BLaER1 (cell line): ENCODE measurements at regions not wholly inside any gene's neighbourhood (a gene's known extent, or its start where the extent isn't known, plus 50 kb on each side); places are given as distances from the start of the nearest gene placed in this dataset.

Source experiments
- H3K27ac ChIP-seq: shearing (Covaris generic); formaldehyde crosslinking; 2 replicates; pipeline ENCODE4 v1.8.1; 2022
- H3K27me3 ChIP-seq: shearing (Covaris generic); formaldehyde crosslinking; 2 replicates; pipeline ENCODE4 v1.8.1; 2022
- H3K36me3 ChIP-seq: shearing (Covaris generic); formaldehyde crosslinking; 2 replicates; pipeline ENCODE4 v1.8.1; 2022
- H3K4me1 ChIP-seq: shearing (Covaris generic); formaldehyde crosslinking; 2 replicates; pipeline ENCODE4 v1.8.1; 2022
- H3K4me2 ChIP-seq: shearing (Covaris generic); formaldehyde crosslinking; 2 replicates; pipeline ENCODE4 v1.8.1; 2022
- H3K4me3 ChIP-seq: shearing (Covaris generic); formaldehyde crosslinking; 2 replicates; pipeline ENCODE4 v1.8.1; 2022
- H3K9ac ChIP-seq: shearing (Covaris generic); formaldehyde crosslinking; 2 replicates; pipeline ENCODE4 v1.8.1; 2022
- H3K9me3 ChIP-seq: shearing (Covaris generic); formaldehyde crosslinking; 2 replicates; pipeline ENCODE4 v1.8.1; 2022
- H4K20me1 ChIP-seq: shearing (Covaris generic); formaldehyde crosslinking; 2 replicates; pipeline ENCODE4 v1.8.1; 2022
- Cebpa-rat ChIP-seq: shearing (Covaris generic); IDR thresholded peaks from 2 replicates; pipeline ENCODE4 v1.8.1; 2022

DNA sequence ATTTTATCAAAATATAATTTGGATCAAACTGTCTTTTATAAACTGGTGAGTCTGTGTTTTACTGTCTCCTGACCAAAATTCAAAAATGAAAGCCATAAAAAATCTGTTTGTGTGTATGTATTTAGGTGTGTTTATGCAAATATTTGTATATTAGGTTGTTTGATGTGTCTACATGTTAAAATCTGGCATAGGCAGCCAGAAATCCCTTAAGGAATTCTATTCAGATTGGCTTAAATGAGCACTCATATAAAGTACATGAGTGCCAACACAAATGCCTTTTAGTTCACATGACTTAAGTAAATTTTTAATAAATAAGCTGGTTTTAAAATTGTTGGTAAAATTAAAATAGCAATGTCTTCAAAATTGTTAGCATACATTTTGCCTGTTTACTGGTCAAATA, 133.3 kb upstream of the GUCY1A2 start:
- no peaks in the 10 kb centered on the region for H3K9me3 ChIP-seq
- TF ChIP-seq Cebpa-rat, result no peak
- H3K27ac ChIP-seq, result no peak overlapping the region
- H3K27me3 ChIP-seq, result no peaks in the 10 kb centered on the region
- H3K9ac ChIP-seq, result no peak overlapping the region
- H3K4me3 ChIP-seq, result no peak overlapping the region
- no peaks in the 10 kb centered on the region for H3K4me1 ChIP-seq
- H4K20me1 ChIP-seq, result no peaks in the 10 kb centered on the region
- no peaks in the 10 kb centered on the region for H3K36me3 ChIP-seq
- H3K4me2 ChIP-seq, result no peak overlapping the region

GRCh38 chr11:107151158-107151557, 132.9 kb upstream of the GUCY1A2 start:
- no peak overlapping the region for H3K9ac ChIP-seq
- no peak for TF ChIP-seq Cebpa-rat
- no peak overlapping the region for H3K4me3 ChIP-seq
- no peak overlapping the region for H3K27ac ChIP-seq
- no peaks in the 10 kb centered on the region for H3K4me1 ChIP-seq
- H3K36me3 ChIP-seq, result no peaks in the 10 kb centered on the region
- no peak overlapping the region for H3K4me2 ChIP-seq
- no peaks in the 10 kb centered on the region for H3K27me3 ChIP-seq
- no peaks in the 10 kb centered on the region for H3K9me3 ChIP-seq
- no peaks in the 10 kb centered on the region for H4K20me1 ChIP-seq

GRCh38 chr11:107140983-107141382, 122.7 kb upstream of the GUCY1A2 start:
- H3K36me3 ChIP-seq, result no peaks in the 10 kb centered on the region
- no peak overlapping the region for H3K9ac ChIP-seq
- no peaks in the 10 kb centered on the region for H3K27me3 ChIP-seq
- H3K4me2 ChIP-seq, result no peak overlapping the region
- no peak for TF ChIP-seq Cebpa-rat
- no peaks in the 10 kb centered on the region for H4K20me1 ChIP-seq
- peaks cover 6% of the 10 kb centered on the region for H3K9me3 ChIP-seq
- H3K4me3 ChIP-seq, result no peak overlapping the region
- no peak overlapping the region for H3K27ac ChIP-seq
- no peaks in the 10 kb centered on the region for H3K4me1 ChIP-seq

- H3K27me3 ChIP-seq, result no peaks in the 10 kb centered on the region
Measured at GRCh38 chr11:107139396-107139795, 121.1 kb upstream of the GUCY1A2 start.

GRCh38 chr11:107136892-107137291, 118.6 kb upstream of the GUCY1A2 start:
- H3K4me3 ChIP-seq, result no peak overlapping the region
- H3K36me3 ChIP-seq, result no peaks in the 10 kb centered on the region
- no peak overlapping the region for H3K27ac ChIP-seq
- H3K9me3 ChIP-seq, result peaks cover 6% of the 10 kb centered on the region
- H4K20me1 ChIP-seq, result no peaks in the 10 kb centered on the region
- TF ChIP-seq Cebpa-rat, result no peak
- H3K27me3 ChIP-seq, result no peaks in the 10 kb centered on the region
- H3K4me2 ChIP-seq, result no peak overlapping the region
- H3K9ac ChIP-seq, result no peak overlapping the region
- no peaks in the 10 kb centered on the region for H3K4me1 ChIP-seq

More at GRCh38 chr11:107139396-107139795, 121.1 kb upstream of the GUCY1A2 start:
- H3K36me3 ChIP-seq, result no peaks in the 10 kb centered on the region
- no peak for TF ChIP-seq Cebpa-rat
- no peak overlapping the region for H3K4me2 ChIP-seq
- no peaks in the 10 kb centered on the region for H3K4me1 ChIP-seq
- no peak overlapping the region for H3K4me3 ChIP-seq
- H3K9me3 ChIP-seq, result peaks cover 6% of the 10 kb centered on the region
- H3K27ac ChIP-seq, result no peak overlapping the region
- no peak overlapping the region for H3K9ac ChIP-seq
- H4K20me1 ChIP-seq, result no peaks in the 10 kb centered on the region

GRCh38 chr11:107131756-107132155, 113.5 kb upstream of the GUCY1A2 start:
- H3K27ac ChIP-seq, result no peak overlapping the region
- no peaks in the 10 kb centered on the region for H3K27me3 ChIP-seq
- peaks cover 3% of the 10 kb centered on the region for H3K9me3 ChIP-seq
- no peaks in the 10 kb centered on the region for H3K36me3 ChIP-seq
- no peak overlapping the region for H3K9ac ChIP-seq
- no peaks in the 10 kb centered on the region for H3K4me1 ChIP-seq
- no peak overlapping the region for H3K4me3 ChIP-seq
- no peak for TF ChIP-seq Cebpa-rat
- H4K20me1 ChIP-seq, result no peaks in the 10 kb centered on the region
- H3K4me2 ChIP-seq, result no peak overlapping the region

- Histone ChIP-seq H3K27me3 (no peaks in the 10 kb centered on the region), H3K36me3 (no peaks in the 10 kb centered on the region), H3K4me1 (no peaks in the 10 kb centered on the region), H3K9me3 (no peaks in the 10 kb centered on the region), H3K4me2 (no peak overlapping the region), H3K27ac (no peak overlapping the region), H4K20me1 (no peaks in the 10 kb centered on the region), H3K4me3 (no peak overlapping the region), H3K9ac (no peak overlapping the region)
- TF ChIP-seq Cebpa-rat, result no peak
Measured at GRCh38 chr11:107123022-107123421, 104.7 kb upstream of the GUCY1A2 start.

GRCh38 chr11:107118025-107118720, 99.9 kb upstream of the GUCY1A2 start:
- Histone ChIP-seq H3K27me3 (no peaks in the 10 kb centered on the region), H3K36me3 (no peaks in the 10 kb centered on the region), H3K9ac (no peak overlapping the region), H3K9me3 (no peaks in the 10 kb centered on the region; the same call in 1 of the 2 replicates), H3K4me2 (no peak overlapping the region), H3K4me3 (no peak overlapping the region), H3K4me1 (no peaks in the 10 kb centered on the region), H4K20me1 (no peaks in the 10 kb centered on the region), H3K27ac (no peak overlapping the region)
- no peak for TF ChIP-seq Cebpa-rat

- Histone ChIP-seq H3K36me3 (no peaks in the 10 kb centered on the region), H3K27ac (no peak overlapping the region), H3K4me1 (no peaks in the 10 kb centered on the region), H3K4me3 (no peak overlapping the region), H3K4me2 (no peak overlapping the region), H3K27me3 (no peaks in the 10 kb centered on the region), H3K9me3 (no peaks in the 10 kb centered on the region; the same call in 1 of the 2 replicates), H3K9ac (no peak overlapping the region), H4K20me1 (no peaks in the 10 kb centered on the region)
- no peak for TF ChIP-seq Cebpa-rat
Measured at GRCh38 chr11:107116358-107116757, 98.1 kb upstream of the GUCY1A2 start.

GRCh38 chr11:107102692-107103477, 84.6 kb upstream of the GUCY1A2 start:
- no peak overlapping the region for H3K4me2 ChIP-seq
- H4K20me1 ChIP-seq, result no peaks in the 10 kb centered on the region
- H3K36me3 ChIP-seq, result no peaks in the 10 kb centered on the region
- no peak for TF ChIP-seq Cebpa-rat
- H3K9ac ChIP-seq, result no peak overlapping the region
- no peak overlapping the region for H3K27ac ChIP-seq
- no peak overlapping the region for H3K4me3 ChIP-seq
- no peaks in the 10 kb centered on the region for H3K4me1 ChIP-seq
- no peaks in the 10 kb centered on the region for H3K27me3 ChIP-seq
- no peaks in the 10 kb centered on the region for H3K9me3 ChIP-seq
